Stimulated activated naive B cell treated with anti-CD40 and anti-IgM and Interleukin-4, amounts not matched to agents 10 μg/mL and 1 μg/mL and 100 μg/mL, for 72 hours (primary cell): ENCODE measurements at regions not wholly inside any gene's neighbourhood (a gene's known extent, or its start where the extent isn't known, plus 50 kb on each side); places are given as distances from the start of the nearest gene placed in this dataset.

ENCODE experiments used
- ATAC-seq, 2 donors: fragments of 150-1000 bp; cut with Tn5 transposase; replicated peaks; 2 replicates each; pipeline ENCODE4 v1.10.0; 2021; ENCODE audit warnings: moderate library complexity in 1 of 2
- DNase-seq: peaks from one replicate; pipeline ENCODE4 v3.0.0; 2021
- H3K27ac Mint-ChIP-seq: one replicate; pipeline ENCODE4 v1.8.0; 2022; ENCODE audit warnings: mild to moderate bottlenecking, mixed read lengths
- H3K27me3 Mint-ChIP-seq, 2 donors: one replicate each; pipeline ENCODE4 v1.8.0; 2022; ENCODE audit warnings: mixed read lengths in 2 of 2
- H3K36me3 Mint-ChIP-seq, 2 donors: one replicate each; pipeline ENCODE4 v1.8.0; 2022; ENCODE audit warnings: mixed read lengths in 2 of 2, mild to moderate bottlenecking in 1 of 2
- H3K4me1 Mint-ChIP-seq, 2 donors: one replicate each; pipeline ENCODE4 v1.8.0; 2022; ENCODE audit warnings: mixed read lengths in 2 of 2, mild to moderate bottlenecking in 1 of 2
- H3K4me3 Mint-ChIP-seq, 2 donors: one replicate each; pipeline ENCODE4 v1.8.0; 2022; ENCODE audit warnings: mild to moderate bottlenecking in 2 of 2, mixed read lengths in 2 of 2, moderate library complexity in 1 of 2
- H3K9me3 Mint-ChIP-seq, 2 donors: one replicate each; pipeline ENCODE4 v1.8.0; 2022; ENCODE audit warnings: mixed read lengths in 2 of 2, mild to moderate bottlenecking in 1 of 2

- DNase-seq (no peak), ATAC-seq (no peak)
- Mint-ChIP-seq H3K9me3 (no peaks in the 10 kb centered on the region), H3K36me3 (no peaks in the 10 kb centered on the region), H3K4me3 (no peak overlapping the region), H3K27ac (no peak overlapping the region), H3K4me1 (no peaks in the 10 kb centered on the region), H3K27me3 (peaks cover 5 to 10% of the 10 kb centered on the region in 2 donors)
These were observed 306.5 kb upstream of the ZFHX3 start for GRCh38 chr16:73354434-73354833.

GRCh38 chr16:73350707-73351452, 303.0 kb upstream of the ZFHX3 start:
- Mint-ChIP-seq H3K4me3 (no peak overlapping the region), H3K36me3 (no peaks in the 10 kb centered on the region), H3K9me3 (no peaks in the 10 kb centered on the region), H3K27me3 (peaks cover 5 to 15% of the 10 kb centered on the region in 2 donors), H3K4me1 (no peaks in the 10 kb centered on the region), H3K27ac (no peak overlapping the region)
- DNase-seq (no peak), ATAC-seq (no peak)

- H3K27me3 Mint-ChIP-seq: peaks cover 2 to 9% of the 10 kb centered on the region in 2 donors
- ATAC-seq (no peak), DNase-seq (no peak)
- no peak overlapping the region for H3K4me3 Mint-ChIP-seq
- H3K9me3 Mint-ChIP-seq: no peaks in the 10 kb centered on the region
- no peaks in the 10 kb centered on the region for H3K4me1 Mint-ChIP-seq
- H3K27ac Mint-ChIP-seq: no peak overlapping the region
- no peaks in the 10 kb centered on the region for H3K36me3 Mint-ChIP-seq
These were observed 299.8 kb upstream of the ZFHX3 start for GRCh38 chr16:73347500-73348375.

GRCh38 chr16:73339821-73340220, 291.9 kb upstream of the ZFHX3 start:
- Mint-ChIP-seq H3K36me3 (no peaks in the 10 kb centered on the region), H3K4me1 (no peaks in the 10 kb centered on the region), H3K27me3 (no peaks in the 10 kb centered on the region), H3K4me3 (no peak overlapping the region), H3K27ac (no peak overlapping the region), H3K9me3 (no peaks in the 10 kb centered on the region)
- ATAC-seq (no peak), DNase-seq (no peak)

- H3K9me3 Mint-ChIP-seq: no peaks in the 10 kb centered on the region
- no peak overlapping the region for H3K4me3 Mint-ChIP-seq
- H3K27ac Mint-ChIP-seq: no peak overlapping the region
- no peaks in the 10 kb centered on the region for H3K4me1 Mint-ChIP-seq
- no peaks in the 10 kb centered on the region for H3K36me3 Mint-ChIP-seq
- ATAC-seq: no peak
- no peaks in the 10 kb centered on the region for H3K27me3 Mint-ChIP-seq
- no peak for DNase-seq
These were observed 289.7 kb upstream of the ZFHX3 start for GRCh38 chr16:73337373-73338296.

- ATAC-seq: no peak
- H3K4me1 Mint-ChIP-seq: no peaks in the 10 kb centered on the region
- H3K27ac Mint-ChIP-seq: no peak overlapping the region
- no peak overlapping the region for H3K4me3 Mint-ChIP-seq
- no peaks in the 10 kb centered on the region for H3K36me3 Mint-ChIP-seq
- H3K9me3 Mint-ChIP-seq: peaks cover 0 to 2% of the 10 kb centered on the region in 2 donors
- no peaks in the 10 kb centered on the region for H3K27me3 Mint-ChIP-seq
- no peak for DNase-seq
These were observed 281.7 kb upstream of the ZFHX3 start for GRCh38 chr16:73329358-73330286.

- ATAC-seq: no peak
- Mint-ChIP-seq H3K27me3 (peaks cover 0 to 7% of the 10 kb centered on the region in 2 donors), H3K4me3 (no peak overlapping the region), H3K9me3 (peaks cover 2 to 5% of the 10 kb centered on the region in 2 donors), H3K36me3 (no peaks in the 10 kb centered on the region), H3K4me1 (no peaks in the 10 kb centered on the region), H3K27ac (no peak overlapping the region)
- no peak for DNase-seq
These were observed 279.0 kb upstream of the ZFHX3 start for GRCh38 chr16:73326770-73327470.

- H3K9me3 Mint-ChIP-seq: peaks cover 2 to 5% of the 10 kb centered on the region in 2 donors
- H3K36me3 Mint-ChIP-seq: no peaks in the 10 kb centered on the region
- DNase-seq (no peak), ATAC-seq (no peak)
- H3K27me3 Mint-ChIP-seq: peaks cover 0 to 11% of the 10 kb centered on the region in 2 donors
- H3K4me3 Mint-ChIP-seq: no peak overlapping the region
- H3K4me1 Mint-ChIP-seq: no peaks in the 10 kb centered on the region
- H3K27ac Mint-ChIP-seq: no peak overlapping the region
These were observed 278.3 kb upstream of the ZFHX3 start for GRCh38 chr16:73326221-73326620.

- H3K36me3 Mint-ChIP-seq: no peaks in the 10 kb centered on the region
- no peak overlapping the region for H3K4me3 Mint-ChIP-seq
- no peak for DNase-seq
- no peak for ATAC-seq
- H3K27ac Mint-ChIP-seq: no peak overlapping the region
- H3K4me1 Mint-ChIP-seq: no peaks in the 10 kb centered on the region
- peaks cover 0 to 5% of the 10 kb centered on the region in 2 donors for H3K9me3 Mint-ChIP-seq
- H3K27me3 Mint-ChIP-seq: peaks cover 0 to 14% of the 10 kb centered on the region in 2 donors
These were observed 276.0 kb upstream of the ZFHX3 start for GRCh38 chr16:73323880-73324279.

- no peaks in the 10 kb centered on the region for H3K4me1 Mint-ChIP-seq
- H3K4me3 Mint-ChIP-seq: no peak overlapping the region
- peaks cover 0 to 5% of the 10 kb centered on the region in 2 donors for H3K9me3 Mint-ChIP-seq
- no peak overlapping the region for H3K27ac Mint-ChIP-seq
- no peaks in the 10 kb centered on the region for H3K36me3 Mint-ChIP-seq
- peaks cover 0 to 14% of the 10 kb centered on the region in 2 donors for H3K27me3 Mint-ChIP-seq
- ATAC-seq: no peak
- no peak for DNase-seq
These were observed 274.9 kb upstream of the ZFHX3 start for GRCh38 chr16:73322856-73323255.

- ATAC-seq: no peak
- Mint-ChIP-seq H3K9me3 (peaks cover 0 to 5% of the 10 kb centered on the region in 2 donors), H3K4me1 (no peaks in the 10 kb centered on the region), H3K27ac (no peak overlapping the region), H3K4me3 (no peak overlapping the region), H3K27me3 (peaks cover 0 to 14% of the 10 kb centered on the region in 2 donors), H3K36me3 (no peaks in the 10 kb centered on the region)
- no peak for DNase-seq
These were observed 273.9 kb upstream of the ZFHX3 start for GRCh38 chr16:73321853-73322252.

GRCh38 chr16:73319737-73320136, 271.8 kb upstream of the ZFHX3 start:
- H3K4me3 Mint-ChIP-seq: no peak overlapping the region
- no peak overlapping the region for H3K27ac Mint-ChIP-seq
- DNase-seq (no peak), ATAC-seq (no peak)
- peaks cover 0 to 14% of the 10 kb centered on the region in 2 donors for H3K27me3 Mint-ChIP-seq
- no peaks in the 10 kb centered on the region for H3K36me3 Mint-ChIP-seq
- peaks cover 10 to 20% of the 10 kb centered on the region in 2 donors for H3K4me1 Mint-ChIP-seq
- peaks cover 0 to 5% of the 10 kb centered on the region in 2 donors for H3K9me3 Mint-ChIP-seq

GRCh38 chr16:73319261-73319660, 271.3 kb upstream of the ZFHX3 start:
- Mint-ChIP-seq H3K9me3 (peaks cover 0 to 3% of the 10 kb centered on the region in 2 donors), H3K36me3 (no peaks in the 10 kb centered on the region), H3K27ac (no peak overlapping the region), H3K27me3 (peaks cover 0 to 11% of the 10 kb centered on the region in 2 donors), H3K4me1 (peaks cover 10 to 23% of the 10 kb centered on the region in 2 donors), H3K4me3 (no peak overlapping the region)
- ATAC-seq (no peak), DNase-seq (no peak)
